Uterus (tissue), 2 donors: ENCODE measurements at regions not wholly inside any gene's neighbourhood (a gene's known extent, or its start where the extent isn't known, plus 50 kb on each side); places are given as distances from the start of the nearest gene placed in this dataset.

Experiments used
- CTCF ChIP-seq, 4 experiments: fragments of 200-600 bp in 2 of 4; fragments of 450-650 bp in 2 of 4; sonication (generic) in 2 of 4; IDR thresholded peaks; one replicate each; pipeline ENCODE4 v1.5.1; 2016 to 2019; ENCODE audit warnings: antibody characterized with exemption in 4 of 4, mild to moderate bottlenecking in 2 of 4, moderate library complexity in 1 of 4
- POLR2A ChIP-seq, 2 donors: fragments of 450-650 bp; IDR thresholded peaks; one replicate each; pipeline ENCODE4 v1.6.1; 2016; ENCODE audit warnings: antibody characterized with exemption in 2 of 2, mild to moderate bottlenecking in 1 of 2, moderate library complexity in 1 of 2

- TF ChIP-seq POLR2A (IDR thresholded peaks at IDR 0.05), result no peak
- TF ChIP-seq CTCF (IDR thresholded peaks at IDR 0.05), result no peak
Measured at GRCh38 chr14:82003426-82003825, 469.8 kb upstream of the SEL1L start.
